HG03064 (cell line): ENCODE measurements at regions not wholly inside any gene's neighbourhood (a gene's known extent, or its start where the extent isn't known, plus 50 kb on each side); places are given as distances from the start of the nearest gene placed in this dataset.
A peak's percentile ranks its signal among the peaks of the same experiment; 100 is the strongest.

Experiments
- ATAC-seq: cut with Tn5 transposase; IDR thresholded peaks from one replicate; pipeline ENCODE4 v1.9.1; 2021; ENCODE audit warnings: low read depth; ENCODE audit not compliant: unreplicated experiment

DNA sequence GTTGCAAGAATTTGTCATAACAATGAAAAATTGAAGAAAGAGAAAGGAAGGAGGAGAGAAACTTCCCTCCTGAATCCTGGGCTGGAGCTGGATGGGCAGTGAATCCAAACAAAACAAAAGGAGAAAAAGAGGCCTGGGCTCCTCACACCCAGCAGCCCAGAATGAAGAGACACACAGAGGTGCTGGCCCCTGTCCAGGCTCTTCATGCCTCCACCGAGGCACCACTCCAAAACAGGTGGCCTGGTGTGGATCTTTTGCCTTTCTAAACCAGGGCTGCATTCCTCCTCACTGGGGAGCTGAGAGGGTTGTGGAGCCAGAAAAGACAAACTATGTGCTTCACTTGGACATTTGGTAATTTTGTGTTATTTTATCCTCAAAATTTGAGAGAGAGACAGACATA, 76.0 kb downstream of the FAM124B start:
- no peak for ATAC-seq

DNA sequence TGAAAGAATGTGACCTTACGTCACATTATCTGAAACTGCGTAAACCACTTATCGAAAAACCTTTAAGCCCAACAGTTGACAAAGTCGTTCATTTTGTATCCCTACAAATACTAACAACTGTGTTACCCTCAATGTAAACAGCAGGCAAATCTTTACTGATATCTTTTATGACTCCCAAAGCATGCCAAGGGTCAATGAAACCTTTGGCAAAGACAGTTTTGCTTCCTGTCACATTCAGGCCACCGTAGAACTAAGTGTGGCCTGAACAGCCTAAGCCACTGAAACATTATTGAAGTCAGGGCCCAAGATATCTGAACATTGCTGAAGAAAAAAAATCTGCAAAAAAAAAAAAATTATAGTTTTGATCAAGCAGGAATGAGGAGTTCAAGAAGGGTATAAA, 77.3 kb downstream of the FAM124B start:
- ATAC-seq: no peak

DNA sequence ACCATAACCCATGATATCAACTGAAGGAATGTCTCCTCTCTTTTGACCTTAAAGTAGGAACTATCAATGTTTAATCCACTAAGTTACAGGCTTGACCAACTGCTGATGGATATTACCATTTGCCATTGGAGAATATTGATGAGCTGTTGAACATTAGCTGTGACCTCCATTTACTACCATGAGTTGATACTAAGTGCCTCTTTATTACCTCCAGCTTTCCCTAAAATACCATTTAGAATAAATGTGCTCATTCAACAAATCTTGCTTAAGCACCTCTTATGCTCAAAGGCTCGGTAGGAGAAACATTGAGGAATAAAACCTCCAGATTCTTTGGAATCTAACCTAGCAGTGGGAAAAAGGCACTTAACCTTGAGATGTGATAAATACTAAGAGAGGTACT, 81.2 kb downstream of the FAM124B start:
- no peak for ATAC-seq

DNA sequence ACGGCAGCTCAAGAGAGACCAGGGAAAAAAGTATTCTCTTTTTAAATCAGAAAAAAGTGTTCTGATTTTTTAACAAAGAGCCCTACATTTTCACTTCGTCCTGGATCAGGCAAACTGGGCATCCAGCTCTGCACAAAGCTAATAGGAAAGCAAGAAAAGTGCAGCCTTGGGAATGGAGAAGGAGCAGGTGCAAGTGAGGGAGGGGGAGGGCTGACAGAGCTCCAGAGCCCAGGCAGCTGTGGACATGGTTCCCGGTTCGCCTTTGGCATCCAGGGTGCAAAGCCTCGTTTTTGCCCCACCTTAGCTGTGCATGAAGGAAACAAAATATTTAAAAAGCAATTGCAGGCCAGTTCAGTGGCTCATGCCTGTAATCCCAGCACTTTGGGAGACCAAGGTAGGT, 82.2 kb downstream of the FAM124B start:
- no peak for ATAC-seq

DNA sequence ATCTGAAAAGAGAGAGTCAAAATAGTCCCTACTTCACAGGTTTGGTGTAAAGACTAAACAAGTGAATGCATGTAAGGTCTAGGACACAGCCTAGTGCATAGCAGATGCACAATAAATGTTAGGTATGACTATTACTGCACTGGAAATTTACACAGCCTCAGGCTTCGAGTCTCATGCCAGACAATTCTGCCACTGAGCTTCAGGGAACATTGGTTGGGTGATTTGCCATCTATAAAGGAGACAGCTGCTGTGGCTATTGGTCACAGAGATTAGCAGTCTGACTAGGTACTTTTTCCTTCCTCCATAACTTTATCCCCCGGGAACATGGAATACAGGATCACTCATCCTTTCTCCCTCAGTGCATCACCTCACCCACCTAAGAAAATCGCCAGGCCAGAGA, 89.2 kb downstream of the FAM124B start:
- no peak for ATAC-seq

DNA sequence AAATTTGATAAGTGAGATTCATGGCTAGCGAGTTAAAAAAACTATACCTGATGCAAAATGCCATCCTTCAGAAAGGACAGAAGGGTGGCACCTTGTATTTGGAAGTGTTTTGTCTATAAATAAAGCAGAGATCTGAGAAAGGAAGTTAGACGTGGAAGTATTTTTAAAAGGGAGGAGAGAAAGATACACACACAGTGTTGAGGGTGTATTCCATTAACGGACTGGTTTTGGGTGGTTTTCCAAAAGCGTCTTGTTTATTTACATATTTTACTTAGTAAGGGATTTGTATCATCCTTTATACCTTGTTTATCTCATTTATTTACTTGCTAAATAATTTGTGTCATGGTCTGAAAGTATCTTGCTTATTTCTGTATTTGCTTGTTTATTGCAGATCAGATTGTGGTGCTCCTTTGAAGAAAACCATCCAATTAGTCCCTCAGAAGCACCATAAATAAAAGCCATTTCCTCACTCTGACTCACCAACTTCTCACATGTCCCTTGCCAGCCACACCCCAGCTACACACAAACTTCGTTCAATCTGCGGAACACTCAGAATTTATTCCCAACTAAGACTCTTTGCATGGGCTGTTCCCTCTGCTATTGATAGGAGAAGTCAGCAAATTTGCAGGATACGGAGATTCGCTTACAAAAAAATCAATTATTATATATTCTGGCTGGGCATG, 90.8 kb downstream of the FAM124B start:
- ATAC-seq: no peak

- ATAC-seq: no peak
These were observed 92.7 kb downstream of the FAM124B start for GRCh38 chr2:224309176-224309575.

DNA sequence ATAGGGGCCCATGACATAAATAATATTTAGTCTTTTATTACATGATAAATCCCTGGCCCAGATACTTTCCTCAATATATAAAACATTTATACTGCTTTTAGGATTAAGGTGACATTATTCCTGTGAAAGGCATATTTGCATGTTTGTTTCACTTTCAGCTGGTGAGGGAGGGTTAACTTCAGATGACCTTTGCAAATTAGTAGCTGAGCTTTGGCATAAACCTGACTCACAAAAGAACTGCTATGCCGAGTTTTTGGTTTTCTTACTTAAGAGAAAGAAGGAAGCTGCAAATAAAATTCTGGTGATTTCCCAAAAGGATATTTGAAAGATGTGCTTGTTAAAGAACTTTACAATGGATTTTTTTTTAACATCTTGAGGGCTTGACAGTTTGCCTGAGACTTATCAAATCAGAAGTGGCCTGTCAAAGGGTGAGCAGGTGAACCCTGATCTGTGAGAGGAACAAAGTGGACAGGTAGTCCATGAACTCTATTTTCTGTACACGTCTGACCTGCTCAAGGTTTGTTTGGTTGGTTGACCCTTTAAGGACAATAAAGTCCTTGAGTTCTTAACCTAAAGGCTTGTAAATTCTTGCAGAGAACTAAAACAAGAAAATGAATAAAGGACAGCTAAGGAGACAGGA, 93.5 kb downstream of the FAM124B start:
- ATAC-seq: peak; percentile 96

- ATAC-seq: no peak
These were observed 99.0 kb downstream of the FAM124B start for GRCh38 chr2:224302952-224303351.

GRCh38 chr2:224293976-224294375, 107.9 kb downstream of the FAM124B start:
- no peak for ATAC-seq

- ATAC-seq: no peak
These were observed 114.4 kb downstream of the FAM124B start for GRCh38 chr2:224287531-224287930.

DNA sequence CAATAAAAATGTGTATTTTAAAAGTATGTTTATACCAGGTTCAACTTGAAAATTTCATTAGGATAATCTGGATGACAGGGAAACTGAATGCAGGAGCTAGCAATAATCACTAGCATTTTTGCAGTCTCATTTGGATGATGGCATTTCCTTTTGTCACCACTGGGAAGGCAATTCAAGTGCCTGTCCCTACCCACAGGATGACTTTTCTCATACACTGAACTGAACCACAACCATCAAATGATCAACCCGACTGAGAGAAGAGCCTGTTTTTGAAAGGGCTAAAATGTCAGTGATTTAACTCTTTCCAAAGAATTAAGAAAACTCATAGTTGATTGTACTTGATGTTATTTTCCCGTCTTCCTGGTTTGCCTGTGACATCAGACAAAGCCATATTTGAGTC, 115.0 kb downstream of the FAM124B start:
- ATAC-seq: no peak

DNA sequence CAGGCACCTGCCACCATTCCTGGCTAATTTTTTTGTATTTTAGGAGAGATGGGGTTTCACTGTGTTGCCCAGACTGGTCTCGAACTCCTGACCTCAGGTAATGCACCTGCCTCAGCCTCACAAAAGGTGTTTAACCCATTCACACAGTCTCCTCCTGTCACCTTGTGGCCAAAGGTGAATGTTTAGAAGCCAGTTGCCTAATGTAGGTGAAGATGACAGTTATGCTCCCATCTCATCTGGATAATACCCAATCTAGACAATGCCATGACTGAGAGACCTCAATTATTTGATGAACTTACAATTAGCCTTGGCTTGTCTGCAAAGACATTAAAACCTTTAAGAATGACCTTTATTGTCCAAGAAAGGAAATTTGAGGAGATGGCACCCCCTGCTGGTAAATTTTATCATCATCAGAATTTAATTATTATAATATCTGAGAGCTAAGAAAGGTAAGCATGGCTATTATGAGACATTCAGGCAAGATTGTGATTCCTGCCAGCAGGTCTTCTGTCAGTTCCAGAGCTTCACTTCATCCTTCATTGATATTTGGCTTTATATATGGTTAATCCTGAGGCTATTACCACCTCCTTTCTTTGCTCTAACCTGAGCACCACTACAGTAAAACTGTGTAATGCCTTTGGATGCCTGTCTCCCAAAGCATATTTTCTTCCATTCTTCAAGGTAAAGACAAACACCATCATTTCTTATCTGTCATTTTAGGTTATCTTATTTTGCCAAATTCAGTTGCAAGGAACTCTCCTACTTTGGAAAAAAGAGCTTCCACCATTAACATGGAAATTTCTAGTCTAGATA, 117.6 kb downstream of the FAM124B start:
- ATAC-seq: no peak

DNA sequence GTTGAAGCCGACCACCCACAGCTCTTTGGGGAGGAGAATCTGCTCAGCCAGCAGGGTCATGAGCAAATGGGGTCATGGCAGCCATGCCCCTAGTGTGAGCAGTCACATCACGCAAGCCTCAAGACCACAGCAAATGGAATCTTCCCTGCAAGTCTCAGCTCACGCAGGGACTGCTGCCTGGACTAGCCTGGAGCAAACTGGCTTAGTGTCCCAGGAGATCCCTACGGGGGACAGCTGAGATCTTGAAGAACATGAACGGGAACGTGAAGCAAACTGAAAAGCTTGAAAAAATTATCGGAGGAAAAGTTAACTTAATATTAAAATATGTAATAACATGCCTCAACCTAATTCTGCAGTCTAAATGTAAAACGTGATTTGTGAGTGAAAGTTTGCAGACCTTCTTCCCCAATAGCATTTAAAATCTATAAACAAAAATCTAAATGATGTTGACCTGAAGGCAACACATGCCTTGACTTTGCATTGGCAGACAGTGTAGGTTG, 118.4 kb downstream of the FAM124B start:
- ATAC-seq: no peak

DNA sequence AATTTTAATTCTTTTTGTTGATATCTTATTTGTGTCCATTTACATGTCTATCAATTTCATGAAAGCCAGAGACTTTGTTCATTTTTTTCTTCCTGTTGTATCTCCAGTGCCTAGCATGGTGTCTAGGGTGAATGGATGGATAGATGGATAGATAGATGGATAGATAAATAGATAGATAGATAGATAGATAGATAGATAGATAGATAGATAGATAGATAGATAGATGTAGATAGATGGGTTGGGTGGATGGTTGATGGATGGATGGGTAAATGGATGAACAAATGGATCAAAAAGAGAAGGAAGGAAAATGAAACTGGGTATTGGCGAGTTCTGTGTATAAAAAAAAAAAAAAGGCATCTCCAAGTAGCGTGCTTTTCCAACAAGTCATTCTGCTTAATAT, 120.5 kb downstream of the FAM124B start:
- no peak for ATAC-seq

GRCh38 chr2:224278531-224278930, 123.4 kb downstream of the FAM124B start:
- no peak for ATAC-seq

DNA sequence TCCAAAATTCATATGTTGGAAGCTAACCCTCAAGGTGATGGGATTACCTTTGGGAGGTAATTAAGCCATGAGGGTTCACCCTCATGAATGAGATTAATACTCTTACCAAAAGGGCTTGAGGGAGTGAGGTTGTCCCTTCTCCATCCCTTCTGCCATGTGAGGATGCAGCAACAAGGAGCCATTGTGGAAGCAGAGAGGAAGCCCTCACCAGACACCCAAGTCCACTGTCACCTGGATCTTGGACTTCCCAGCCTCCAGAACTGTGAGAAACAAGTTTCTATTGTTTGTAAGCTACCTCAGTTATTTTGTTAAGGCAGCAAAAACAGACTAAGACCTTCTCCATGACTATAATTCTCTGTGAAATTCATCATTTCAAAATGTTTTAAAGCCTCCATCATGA, 125.7 kb downstream of the FAM124B start:
- no peak for ATAC-seq

GRCh38 chr2:224272237-224272910, 129.5 kb downstream of the FAM124B start:
- ATAC-seq: no peak

- ATAC-seq: no peak
These were observed 130.2 kb downstream of the FAM124B start for GRCh38 chr2:224271617-224272236.

DNA sequence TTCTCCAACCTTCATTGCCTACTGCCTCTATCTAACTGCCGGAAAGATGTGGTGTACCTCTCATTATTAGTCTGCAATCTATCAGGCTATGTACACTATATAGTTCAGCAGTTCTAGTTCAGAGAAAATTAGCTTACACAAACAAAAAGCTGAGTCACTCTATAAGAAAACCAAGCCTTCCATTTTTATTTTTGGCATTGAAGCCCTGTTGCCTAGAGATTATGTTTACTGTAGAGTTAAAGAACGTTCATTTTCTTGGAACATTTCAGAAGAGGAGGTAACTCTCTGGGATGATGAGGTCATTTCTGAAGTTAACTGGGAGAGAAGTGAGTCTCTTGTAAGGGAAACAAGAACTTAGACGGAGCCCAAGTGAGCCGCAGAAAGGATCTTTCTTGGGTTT, 133.5 kb downstream of the FAM124B start:
- ATAC-seq: no peak

- ATAC-seq: no peak
These were observed 137.6 kb downstream of the FAM124B start for GRCh38 chr2:224264259-224264658.
